Activated T-cell treated with anti-CD3 and anti-CD28 coated beads, Interleukin-2, amount 50 U/mL, for 24 hours (primary cell): ENCODE measurements at regions not wholly inside any gene's neighbourhood (a gene's known extent, or its start where the extent isn't known, plus 50 kb on each side); places are given as distances from the start of the nearest gene placed in this dataset.

Experiments
- DNase-seq: peaks from one replicate; pipeline ENCODE4 v3.0.0-alpha.2; 2020
- H3K27ac Mint-ChIP-seq: 2 replicates; pipeline ENCODE4 v1.8.0; 2020; ENCODE audit warnings: mild to moderate bottlenecking, mixed read lengths
- H3K27me3 Mint-ChIP-seq: 2 replicates; pipeline ENCODE4 v1.8.0; 2020; ENCODE audit warnings: mixed read lengths
- H3K36me3 Mint-ChIP-seq: 2 replicates; pipeline ENCODE4 v1.8.0; 2020; ENCODE audit warnings: low read depth, mixed read lengths
- H3K4me1 Mint-ChIP-seq: 2 replicates; pipeline ENCODE4 v1.8.0; 2020; ENCODE audit warnings: low read depth, mixed read lengths
- H3K4me3 Mint-ChIP-seq: 2 replicates; pipeline ENCODE4 v1.8.0; 2020; ENCODE audit warnings: mild to moderate bottlenecking, moderate library complexity, mixed read lengths
- H3K9me3 Mint-ChIP-seq: 2 replicates; pipeline ENCODE4 v1.8.0; 2020; ENCODE audit warnings: mixed read lengths

DNA sequence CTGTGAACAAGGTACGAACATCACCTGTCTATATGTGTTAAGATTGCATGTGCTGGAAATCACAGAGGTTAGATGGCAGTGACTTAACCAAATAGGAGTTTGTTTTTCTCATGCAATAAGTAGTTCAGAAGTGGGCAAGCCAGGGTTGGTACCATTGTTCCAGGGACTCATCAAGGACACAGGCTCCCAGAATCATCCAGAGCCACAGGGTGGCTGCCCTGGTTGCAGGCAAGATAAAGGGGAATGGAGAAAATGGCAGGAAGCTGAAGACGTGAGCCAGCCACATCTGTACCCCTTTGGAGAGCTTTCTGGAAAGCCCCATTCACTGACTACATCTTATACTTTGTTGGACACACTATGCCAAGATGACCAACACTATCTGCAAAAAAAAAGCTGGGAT is 126.0 kb upstream of the IL12B start:
- Mint-ChIP-seq H3K4me1 (peaks cover 55% of the 10 kb centered on the region), H3K27ac (peak overlapping the region; percentile 96), H3K9me3 (no peaks in the 10 kb centered on the region), H3K4me3 (no peak overlapping the region), H3K36me3 (no peaks in the 10 kb centered on the region), H3K27me3 (peaks cover 31% of the 10 kb centered on the region)
- no peak for DNase-seq

DNA sequence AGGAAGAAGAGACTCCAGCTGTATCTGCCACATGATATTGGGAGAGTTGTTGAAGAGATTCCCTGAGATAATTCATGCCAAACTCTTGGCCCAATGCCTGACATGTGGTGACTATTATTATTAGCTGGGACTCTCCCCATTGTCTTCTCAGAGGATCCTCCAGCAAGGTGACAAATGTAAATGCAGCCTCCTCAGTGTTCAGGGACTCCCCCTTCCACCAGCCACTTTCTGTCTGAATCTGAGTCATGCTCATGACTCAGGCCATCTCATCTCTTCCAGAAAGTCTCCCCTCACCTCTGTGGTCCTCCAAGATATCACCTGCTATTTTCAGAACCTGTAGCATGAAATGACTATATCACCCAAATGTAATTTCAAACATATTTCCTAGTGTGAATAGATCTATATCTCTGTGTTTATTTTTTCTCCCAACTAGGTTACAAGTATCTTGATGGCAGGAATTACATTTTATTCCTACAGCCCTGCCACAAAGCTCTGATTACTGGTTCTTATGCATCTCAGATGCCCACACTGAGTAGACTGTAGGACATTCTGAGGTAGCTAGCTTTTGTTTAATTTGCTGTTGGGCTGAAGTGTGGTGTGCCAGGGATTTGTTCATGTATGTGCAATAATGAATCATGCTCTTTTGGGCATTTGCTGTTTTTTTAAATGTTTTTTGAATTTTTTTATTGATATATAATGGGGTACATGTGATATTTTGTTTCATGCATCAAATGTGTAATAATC is 126.6 kb upstream of the IL12B start:
- Mint-ChIP-seq H3K9me3 (no peaks in the 10 kb centered on the region), H3K36me3 (no peaks in the 10 kb centered on the region), H3K27ac (peak overlapping the region; percentile 96), H3K4me1 (peaks cover 51% of the 10 kb centered on the region), H3K27me3 (peaks cover 32% of the 10 kb centered on the region), H3K4me3 (peak overlapping the region; percentile 39)
- peak; percentile 52 for DNase-seq

DNA sequence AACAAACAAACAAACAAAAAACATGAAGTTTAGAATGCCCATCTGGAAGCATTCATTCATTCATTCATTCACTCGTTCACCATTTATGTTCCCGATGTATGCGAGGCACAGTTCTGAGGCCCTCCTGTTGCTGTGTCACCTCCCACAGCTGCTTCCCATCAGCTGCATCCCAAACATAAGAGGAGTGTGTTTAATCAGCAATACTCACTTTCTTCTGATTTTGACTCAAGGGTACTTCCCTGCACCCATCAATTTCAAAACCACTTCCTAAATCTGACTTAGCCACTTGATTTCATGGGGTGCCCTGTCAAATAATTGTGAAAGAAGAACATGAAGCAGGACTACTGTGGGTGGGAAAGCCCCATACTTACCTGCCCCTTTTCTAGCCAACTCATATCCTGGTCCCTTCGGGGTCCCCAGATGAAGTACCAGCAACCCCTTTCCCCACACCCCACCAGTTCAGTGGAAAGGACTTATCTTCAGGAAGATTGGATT is 128.0 kb upstream of the IL12B start:
- no peaks in the 10 kb centered on the region for H3K36me3 Mint-ChIP-seq
- peaks cover 51% of the 10 kb centered on the region for H3K4me1 Mint-ChIP-seq
- peak overlapping the region; percentile 96 for H3K27ac Mint-ChIP-seq
- peaks cover 26% of the 10 kb centered on the region for H3K27me3 Mint-ChIP-seq
- H3K9me3 Mint-ChIP-seq: no peaks in the 10 kb centered on the region
- H3K4me3 Mint-ChIP-seq: peak overlapping the region; percentile 16
- peak; percentile 54 for DNase-seq

DNA sequence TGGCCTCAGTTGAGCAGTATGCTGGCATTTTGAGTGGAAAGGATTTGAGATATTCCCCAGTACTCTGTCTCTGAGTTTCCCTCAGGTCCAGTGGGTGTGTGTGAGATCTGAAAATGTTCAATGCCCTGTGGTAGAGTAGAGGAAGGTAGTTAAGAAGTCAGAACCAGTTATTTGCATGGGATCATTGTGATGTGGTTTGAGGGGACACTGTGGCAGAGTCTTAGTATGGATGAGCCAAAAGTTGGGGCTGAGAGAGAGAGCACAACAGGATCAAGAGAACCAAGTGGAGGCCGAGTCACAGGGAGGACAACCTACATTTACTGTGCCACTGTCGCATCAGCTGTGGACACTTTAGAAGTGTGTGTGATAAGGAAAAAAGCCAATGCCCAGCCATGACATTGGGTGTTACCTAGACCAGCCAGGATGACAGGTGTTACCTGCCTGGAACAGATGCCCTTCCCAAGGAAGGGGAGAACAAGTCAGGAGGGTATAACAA is 128.9 kb upstream of the IL12B start:
- H3K27ac Mint-ChIP-seq: peak overlapping the region; percentile 96

DNA sequence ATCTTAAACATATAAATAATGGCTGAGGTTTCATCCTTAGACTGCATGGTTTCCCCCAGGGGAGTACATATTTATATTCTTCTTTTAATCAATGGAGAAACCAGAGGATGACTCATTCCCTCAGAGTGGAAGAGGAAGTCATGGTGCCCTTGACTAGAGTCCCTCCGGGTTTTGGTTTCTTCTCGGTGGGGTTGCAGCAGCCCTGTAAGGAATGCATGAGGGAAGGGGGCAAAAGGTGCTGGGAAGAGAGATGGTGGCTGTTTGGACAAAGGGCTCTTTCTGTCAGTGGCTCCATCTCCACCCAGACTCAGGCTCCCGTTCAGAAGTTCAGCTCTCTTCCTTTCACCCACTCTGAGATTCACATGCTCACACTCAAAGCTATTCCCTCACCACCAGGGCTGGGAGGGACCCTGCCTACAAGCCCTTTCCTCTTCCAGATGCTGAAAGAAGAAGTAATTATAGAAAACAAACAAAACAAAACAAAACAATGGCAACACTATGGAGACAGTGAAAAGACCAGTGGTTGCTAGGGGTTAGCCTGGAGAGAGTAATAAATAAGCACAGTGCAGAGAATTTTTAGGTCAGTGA is 129.8 kb upstream of the IL12B start:
- no peak for DNase-seq

More for the DNA sequence above, 128.9 kb upstream of the IL12B start:
- Mint-ChIP-seq H3K4me1 (peaks cover 48% of the 10 kb centered on the region), H3K4me3 (peak overlapping the region; percentile 28), H3K36me3 (no peaks in the 10 kb centered on the region), H3K9me3 (no peaks in the 10 kb centered on the region), H3K27me3 (peaks cover 17% of the 10 kb centered on the region)
- no peak for DNase-seq

DNA sequence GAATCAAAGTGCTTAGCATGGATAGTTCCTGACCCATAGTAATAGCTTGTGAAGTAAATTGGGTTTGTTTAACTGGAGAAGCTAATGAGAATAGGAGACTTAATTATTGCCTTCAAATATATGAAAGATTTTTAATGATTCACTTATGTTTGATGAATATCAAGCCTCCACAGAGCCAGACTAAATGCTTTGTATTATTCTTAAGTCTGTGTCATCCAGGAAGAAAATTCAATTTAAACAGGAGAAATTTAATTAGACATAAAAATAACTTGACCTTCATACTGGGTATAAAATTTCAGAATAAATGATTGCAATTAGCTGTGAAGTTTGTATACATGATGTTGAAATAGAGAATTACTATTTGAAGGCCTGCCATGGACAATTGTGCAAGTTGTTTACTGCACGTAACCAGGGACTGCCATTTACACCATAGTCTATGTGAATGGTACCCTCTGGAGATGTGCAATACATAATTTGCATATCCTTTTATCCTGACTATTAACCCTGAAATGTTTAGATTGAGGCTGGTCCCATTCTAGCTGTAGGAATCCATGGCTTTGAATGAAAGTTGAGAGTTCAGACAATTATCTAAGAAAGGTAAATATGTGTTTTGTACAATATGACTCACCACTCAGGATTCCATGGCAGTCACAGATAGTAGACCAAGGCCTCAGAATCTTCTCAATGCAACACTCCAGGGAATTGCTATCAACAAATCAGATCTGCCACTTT is 133.5 kb upstream of the IL12B start:
- no peak overlapping the region for H3K4me3 Mint-ChIP-seq
- H3K27ac Mint-ChIP-seq: no peak overlapping the region
- H3K4me1 Mint-ChIP-seq: peaks cover 20% of the 10 kb centered on the region
- H3K9me3 Mint-ChIP-seq: no peaks in the 10 kb centered on the region
- no peak for DNase-seq
- no peaks in the 10 kb centered on the region for H3K36me3 Mint-ChIP-seq
- H3K27me3 Mint-ChIP-seq: peaks cover 5% of the 10 kb centered on the region

More for the DNA sequence above, 129.8 kb upstream of the IL12B start:
- Mint-ChIP-seq H3K9me3 (no peaks in the 10 kb centered on the region), H3K27me3 (peaks cover 9% of the 10 kb centered on the region), H3K27ac (peak overlapping the region; percentile 15), H3K36me3 (no peaks in the 10 kb centered on the region), H3K4me3 (no peak overlapping the region), H3K4me1 (peaks cover 48% of the 10 kb centered on the region)

DNA sequence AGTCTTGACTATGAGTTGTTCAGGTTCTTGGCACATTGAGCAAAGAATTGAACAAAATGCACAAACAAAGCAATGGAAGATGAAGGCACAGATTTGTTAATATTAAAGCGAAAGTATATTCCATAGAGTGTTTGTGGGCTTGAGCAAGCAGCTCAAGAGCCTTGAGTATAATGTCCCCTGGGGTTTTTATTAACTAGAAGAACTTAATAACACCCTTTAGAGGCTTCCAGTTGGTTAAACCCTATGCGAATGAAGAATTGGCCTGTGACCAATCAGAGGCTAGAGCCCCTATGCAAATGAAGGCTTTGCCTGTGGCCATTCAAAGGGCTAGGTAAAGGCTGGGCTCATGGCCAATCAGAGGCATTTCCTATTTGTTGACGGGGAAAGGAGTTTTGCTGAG is 135.3 kb upstream of the IL12B start:
- H3K9me3 Mint-ChIP-seq: no peaks in the 10 kb centered on the region
- H3K4me3 Mint-ChIP-seq: no peak overlapping the region
- no peak overlapping the region for H3K27ac Mint-ChIP-seq
- no peaks in the 10 kb centered on the region for H3K36me3 Mint-ChIP-seq
- H3K4me1 Mint-ChIP-seq: peaks cover 18% of the 10 kb centered on the region
- DNase-seq: no peak
- peaks cover 5% of the 10 kb centered on the region for H3K27me3 Mint-ChIP-seq

DNA sequence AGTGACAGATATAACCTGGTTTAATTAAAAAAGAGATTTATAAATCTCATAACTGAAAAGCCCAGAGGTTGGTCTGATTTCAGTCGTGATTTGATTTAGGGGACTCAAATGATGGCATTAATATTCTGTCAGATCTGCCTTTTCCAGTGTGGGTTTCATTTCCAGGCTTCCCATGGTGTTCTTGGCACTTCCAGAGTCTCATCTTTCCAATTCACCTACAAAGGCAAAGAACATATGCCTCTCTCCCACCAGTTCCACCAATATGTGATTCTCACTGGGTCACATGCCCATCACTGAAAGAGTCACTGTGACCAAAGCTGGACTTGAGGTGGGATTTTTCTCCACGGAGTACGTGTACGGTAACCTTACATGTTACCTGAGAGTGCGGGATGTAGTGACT is 137.4 kb upstream of the IL12B start:
- no peak overlapping the region for H3K27ac Mint-ChIP-seq
- no peaks in the 10 kb centered on the region for H3K9me3 Mint-ChIP-seq
- peaks cover 18% of the 10 kb centered on the region for H3K4me1 Mint-ChIP-seq
- no peak for DNase-seq
- no peak overlapping the region for H3K4me3 Mint-ChIP-seq
- peaks cover 4% of the 10 kb centered on the region for H3K27me3 Mint-ChIP-seq
- H3K36me3 Mint-ChIP-seq: no peaks in the 10 kb centered on the region

DNA sequence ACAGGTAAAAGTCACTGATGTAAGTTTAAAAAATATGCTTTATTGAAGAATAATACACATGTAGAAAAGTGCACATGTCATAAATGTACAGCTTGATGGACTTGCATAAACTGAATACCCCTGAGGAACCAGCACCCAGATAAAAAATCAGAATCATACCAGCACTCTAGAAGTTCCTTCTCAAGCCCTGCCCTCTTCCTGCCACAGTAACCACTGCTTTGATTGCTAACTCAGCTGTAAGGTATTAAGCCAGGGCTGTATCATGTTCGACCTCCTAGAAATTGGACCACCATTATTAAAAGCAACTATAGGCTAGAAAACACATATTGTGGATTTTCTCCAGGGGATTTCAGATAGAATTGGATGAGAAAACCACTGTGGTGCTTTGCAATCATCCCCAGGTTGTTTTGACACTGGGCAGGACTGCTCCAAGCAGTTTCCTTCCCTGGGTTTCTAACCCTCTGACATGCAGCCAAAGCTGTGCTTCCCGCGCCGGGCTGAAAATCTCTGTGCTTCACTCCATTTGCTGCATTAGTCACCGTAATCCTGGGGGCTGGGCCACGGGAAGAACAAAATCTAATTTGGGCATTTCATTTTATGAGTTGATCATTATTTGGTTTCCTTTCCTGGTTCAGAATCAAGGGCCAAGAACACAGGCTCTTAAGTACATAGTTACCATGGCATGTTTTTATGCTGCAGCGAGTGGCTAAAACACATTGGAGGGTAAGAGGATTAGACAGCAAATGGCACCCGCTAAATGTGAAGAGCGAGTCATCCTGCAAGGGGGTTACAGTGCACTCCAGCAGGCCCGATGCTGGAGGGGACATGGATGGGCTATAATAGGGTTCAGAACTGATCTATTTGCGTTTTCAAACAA is 139.4 kb upstream of the IL12B start:
- H3K36me3 Mint-ChIP-seq: no peaks in the 10 kb centered on the region
- H3K27me3 Mint-ChIP-seq: peaks cover 4% of the 10 kb centered on the region
- H3K4me1 Mint-ChIP-seq: peaks cover 18% of the 10 kb centered on the region
- DNase-seq: no peak
- peaks cover 6% of the 10 kb centered on the region for H3K9me3 Mint-ChIP-seq
- no peak overlapping the region for H3K4me3 Mint-ChIP-seq
- H3K27ac Mint-ChIP-seq: no peak overlapping the region

DNA sequence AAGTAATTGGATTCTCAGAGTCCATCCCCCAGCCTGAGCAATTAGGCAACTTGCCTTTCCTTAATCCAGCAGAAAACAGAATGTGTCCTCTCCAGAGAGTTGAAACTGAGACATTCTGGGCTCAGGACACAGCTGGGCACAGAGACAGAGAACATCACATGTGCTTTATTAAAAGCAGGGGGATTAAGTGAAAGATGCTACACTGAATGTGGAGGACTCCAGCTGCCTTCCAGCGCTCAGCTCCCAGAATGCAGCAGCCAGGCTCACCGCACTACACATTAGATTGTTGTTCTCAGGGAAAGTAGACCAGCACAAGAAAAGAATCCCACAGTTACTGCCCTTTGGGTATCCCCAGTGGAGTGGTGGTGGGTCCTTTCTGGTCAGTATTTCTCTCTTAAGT is 141.6 kb upstream of the IL12B start:
- Mint-ChIP-seq H3K27me3 (peaks cover 4% of the 10 kb centered on the region), H3K9me3 (peaks cover 19% of the 10 kb centered on the region), H3K4me1 (peaks cover 18% of the 10 kb centered on the region), H3K4me3 (no peak overlapping the region), H3K36me3 (no peaks in the 10 kb centered on the region), H3K27ac (no peak overlapping the region)
- no peak for DNase-seq

DNA sequence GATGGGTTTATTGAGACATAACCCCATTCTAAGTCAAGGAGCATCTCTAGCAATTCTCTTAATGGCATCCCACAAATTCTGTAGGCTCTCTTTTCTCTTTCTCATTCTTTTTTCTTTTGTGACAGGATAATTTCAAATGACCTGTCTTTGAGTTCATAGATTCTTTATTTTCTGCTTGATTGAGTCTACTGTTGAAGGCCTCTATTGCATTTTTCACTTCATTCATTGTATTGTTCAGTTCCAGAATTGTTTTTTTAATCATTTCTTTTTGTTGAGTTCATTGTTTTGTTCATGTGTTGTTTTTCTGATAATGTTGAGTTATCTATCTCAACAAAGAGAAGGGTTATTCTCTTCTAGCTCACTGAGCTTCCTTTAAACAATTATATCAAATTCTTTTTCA is 144.7 kb upstream of the IL12B start:
- no peaks in the 10 kb centered on the region for H3K36me3 Mint-ChIP-seq
- H3K9me3 Mint-ChIP-seq: peaks cover 19% of the 10 kb centered on the region
- peaks cover 4% of the 10 kb centered on the region for H3K27me3 Mint-ChIP-seq
- DNase-seq: no peak
- H3K27ac Mint-ChIP-seq: no peak overlapping the region
- no peak overlapping the region for H3K4me3 Mint-ChIP-seq
- peaks cover 16% of the 10 kb centered on the region for H3K4me1 Mint-ChIP-seq

DNA sequence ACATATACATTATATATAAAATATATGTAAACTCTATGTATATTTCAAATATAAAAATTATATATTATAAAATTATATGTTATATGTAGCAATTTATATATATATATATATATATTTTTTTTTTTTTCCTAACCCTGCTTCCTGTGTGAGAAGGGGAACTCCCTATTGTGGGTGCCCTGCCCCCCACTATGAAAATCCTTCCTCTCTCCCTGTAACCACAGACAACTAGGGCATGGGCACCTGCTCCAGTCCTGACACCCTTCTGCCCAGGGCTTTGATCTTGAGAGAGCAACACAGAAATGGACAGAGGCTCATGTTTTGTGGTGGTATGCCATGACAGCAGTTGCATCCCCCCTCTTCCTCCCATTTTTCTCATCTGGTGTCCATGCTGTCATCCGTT is 148.7 kb upstream of the IL12B start:
- Mint-ChIP-seq H3K27ac (no peak overlapping the region), H3K4me1 (peaks cover 24% of the 10 kb centered on the region), H3K27me3 (peaks cover 2% of the 10 kb centered on the region), H3K36me3 (no peaks in the 10 kb centered on the region), H3K4me3 (no peak overlapping the region), H3K9me3 (peaks cover 19% of the 10 kb centered on the region)
- no peak for DNase-seq

DNA sequence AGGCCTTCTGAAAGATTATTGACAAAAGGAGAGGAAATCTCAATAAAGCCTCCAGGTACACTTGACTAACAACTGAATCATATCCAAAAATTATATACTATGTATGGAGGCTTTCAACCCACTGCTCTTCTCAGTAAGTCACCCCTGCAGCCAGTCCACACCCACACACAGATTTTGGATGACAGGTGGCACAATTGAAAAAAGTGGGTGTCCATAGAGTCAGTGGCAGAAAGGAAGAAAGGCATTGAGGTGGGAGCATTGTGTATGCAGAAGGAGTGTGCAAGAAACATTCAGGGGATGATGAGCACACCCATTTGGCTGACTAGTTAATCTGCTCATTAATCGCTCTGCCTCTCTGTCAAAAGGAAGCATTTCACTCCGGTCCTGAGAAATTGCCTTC is 150.6 kb upstream of the IL12B start:
- no peak for DNase-seq
- Mint-ChIP-seq H3K36me3 (no peaks in the 10 kb centered on the region), H3K4me3 (no peak overlapping the region), H3K27ac (no peak overlapping the region), H3K4me1 (peaks cover 24% of the 10 kb centered on the region), H3K9me3 (peaks cover 4% of the 10 kb centered on the region), H3K27me3 (peaks cover 2% of the 10 kb centered on the region)

DNA sequence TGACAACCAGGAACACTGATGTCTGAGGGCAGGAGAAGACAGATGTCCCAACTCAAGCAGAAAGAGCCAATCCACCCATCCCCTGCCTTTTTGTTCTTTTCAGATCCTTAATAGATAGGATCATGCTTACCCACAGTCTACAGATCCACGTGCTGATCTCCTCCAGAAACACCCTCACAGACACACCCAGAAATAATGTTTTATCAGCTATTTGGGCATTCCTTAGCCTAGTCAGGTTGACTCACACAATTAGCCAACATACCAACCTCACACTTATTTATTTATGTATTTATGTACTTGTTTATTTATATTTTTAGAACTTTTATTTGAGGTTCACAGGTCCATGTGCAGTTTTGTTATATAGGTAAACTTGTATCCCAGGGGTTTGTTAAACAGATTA is 151.5 kb upstream of the IL12B start:
- Mint-ChIP-seq H3K27me3 (peaks cover 2% of the 10 kb centered on the region), H3K36me3 (no peaks in the 10 kb centered on the region), H3K27ac (no peak overlapping the region), H3K4me3 (no peak overlapping the region), H3K4me1 (peaks cover 24% of the 10 kb centered on the region), H3K9me3 (no peaks in the 10 kb centered on the region)
- DNase-seq: no peak
